ENCODE measurements at regions not wholly inside any gene's neighbourhood (a gene's known extent, or its start where the extent isn't known, plus 50 kb on each side); places are given as distances from the start of the nearest gene placed in this dataset.
"Not testable (repeated sequence)": the region's sequence is repeated elsewhere in the genome, so short reads cannot be mapped to it uniquely, and the experiment has no call there.

DNA sequence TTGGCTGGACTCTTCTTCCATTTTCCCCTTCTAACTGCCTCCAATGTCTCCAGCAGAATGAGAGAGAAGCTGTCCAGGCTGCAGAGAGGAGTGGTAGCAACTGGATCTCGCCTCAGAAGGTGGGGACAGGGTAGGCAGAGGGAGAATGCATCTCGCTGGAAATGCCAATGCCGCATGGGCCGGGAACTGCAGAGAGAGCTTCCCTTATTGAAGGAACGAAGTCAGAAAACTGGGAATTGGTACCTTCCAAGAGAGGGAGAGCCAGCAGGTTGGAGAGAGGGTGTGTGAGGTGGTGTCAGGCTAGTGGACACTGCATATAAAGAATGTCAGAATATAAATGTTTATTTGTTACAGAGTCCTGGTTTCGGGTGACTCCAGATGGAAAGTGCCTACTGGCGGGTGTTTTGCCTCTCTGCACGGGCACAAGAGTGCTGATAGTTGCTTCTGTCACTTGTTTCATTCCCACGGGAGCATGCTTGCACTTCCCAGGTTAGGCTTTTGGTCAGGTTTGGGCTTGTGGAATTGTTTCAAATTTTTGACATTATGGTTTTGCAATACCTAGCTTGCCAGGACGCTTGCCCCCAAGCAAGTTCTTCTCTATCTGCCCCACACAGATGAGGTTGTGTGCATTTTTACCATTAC, 156.8 kb upstream of the STS start:
- DNase-seq = no peak

GRCh38 chrX:6989858-6990257, 157.7 kb upstream of the STS start:
- DNase-seq = no peak

GRCh38 chrX:6988694-6989093, 158.8 kb upstream of the STS start:
- DNase-seq = not testable (repeated sequence)

GRCh38 chrX:6986915-6987314, 160.6 kb upstream of the STS start:
- DNase-seq = no peak

DNA sequence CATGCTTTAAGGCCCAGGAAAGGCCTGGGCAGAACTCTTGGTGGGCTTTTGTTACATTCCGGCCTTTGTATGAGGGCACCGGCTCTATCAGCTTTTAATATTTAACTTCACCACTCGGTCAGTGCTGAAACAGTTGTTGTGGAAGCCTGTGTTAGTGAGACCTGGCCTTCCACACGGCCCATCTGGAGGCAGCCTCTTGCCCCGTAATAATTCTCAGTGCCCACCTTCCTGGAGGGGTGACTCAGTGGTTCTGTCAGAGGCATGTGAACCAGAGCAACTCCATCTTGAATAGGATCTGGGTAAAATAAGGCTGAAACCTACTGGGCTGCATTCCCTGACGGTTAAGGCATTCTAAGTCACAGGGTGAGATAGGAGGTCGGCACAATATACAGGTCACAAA, 162.0 kb upstream of the STS start:
- DNase-seq = no peak

DNA sequence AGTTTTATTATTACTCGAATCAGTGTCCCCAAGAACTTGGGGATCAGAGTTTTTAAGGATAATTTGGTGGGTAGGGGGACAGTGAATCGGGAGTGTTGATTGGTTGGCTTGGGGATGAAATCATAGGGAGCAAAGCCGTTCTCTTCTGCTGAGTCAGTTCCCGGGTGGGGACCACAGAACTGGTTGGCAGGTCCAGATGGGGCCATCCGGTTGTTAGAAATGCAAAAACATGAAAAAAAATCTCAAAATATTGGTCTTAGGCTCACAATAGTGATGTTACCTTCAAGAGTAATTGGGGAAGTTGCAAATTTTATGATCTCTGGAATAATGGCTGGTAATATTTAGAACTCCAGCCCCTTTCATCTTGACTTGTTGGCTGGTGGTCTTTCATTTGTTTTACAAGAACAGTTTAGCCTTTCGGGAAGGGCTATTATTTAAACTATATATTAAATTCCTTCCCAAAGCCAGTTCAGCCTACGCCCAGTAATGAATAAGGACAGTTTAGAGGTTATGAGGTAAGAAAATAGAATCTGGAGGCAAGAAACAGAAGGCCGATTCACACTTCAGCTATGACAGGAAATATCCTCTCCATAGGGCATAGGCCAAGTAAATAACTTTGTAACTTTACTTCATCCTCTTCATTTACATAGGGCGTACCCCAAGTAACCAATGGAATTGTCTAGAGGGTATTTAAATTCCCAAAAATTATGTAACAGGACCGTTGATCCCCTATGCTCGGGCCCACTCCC, 164.1 kb upstream of the STS start:
- DNase-seq = no peak

- no peak for DNase-seq
Measured at GRCh38 chrX:6981718-6982406, 165.7 kb upstream of the STS start.

GRCh38 chrX:6980981-6981380, 166.5 kb upstream of the STS start:
- no peak for DNase-seq

GRCh38 chrX:6968231-6968630, 179.3 kb upstream of the STS start:
- DNase-seq = no peak

GRCh38 chrX:6965729-6966128, 181.8 kb upstream of the STS start:
- no peak for DNase-seq

DNA sequence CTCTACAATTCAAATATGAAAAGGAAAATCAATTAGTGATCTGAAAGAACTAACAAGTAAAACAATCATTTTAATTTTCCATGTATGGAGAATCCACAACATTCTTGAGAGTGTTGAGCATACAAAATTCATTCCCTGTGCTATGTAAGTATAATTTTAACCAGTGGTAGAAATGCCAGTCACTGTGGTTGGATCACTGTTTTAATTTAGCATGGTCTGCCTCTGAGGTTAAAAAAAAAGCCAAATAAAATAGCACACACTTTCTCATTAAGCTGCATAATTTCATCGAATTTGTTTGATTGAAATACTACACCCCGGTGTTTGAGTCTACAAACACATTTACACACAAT, 185.5 kb upstream of the STS start:
- no peak for DNase-seq

- no peak for DNase-seq
Measured at GRCh38 chrX:6961286-6962005, 186.1 kb upstream of the STS start.

DNA sequence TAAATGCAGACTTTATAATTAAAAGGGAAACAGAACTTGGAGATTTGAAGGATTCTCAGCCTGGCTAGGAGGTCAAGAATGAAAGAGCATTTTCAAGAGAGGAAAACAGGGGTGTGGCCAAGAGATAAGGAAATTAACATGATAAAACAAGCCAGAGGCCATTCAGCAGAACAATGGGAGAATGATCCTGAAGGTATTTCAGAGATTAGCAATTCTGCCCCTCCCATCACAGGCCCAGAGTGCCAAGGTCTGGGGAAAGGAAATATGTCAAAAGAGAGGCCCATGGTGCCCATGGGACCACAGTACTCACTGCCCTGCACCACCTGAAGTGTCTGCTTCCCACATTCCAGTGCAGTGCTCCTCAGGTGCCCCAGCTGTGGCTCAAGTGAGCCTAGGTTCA, 188.5 kb upstream of the STS start:
- DNase-seq = no peak

DNA sequence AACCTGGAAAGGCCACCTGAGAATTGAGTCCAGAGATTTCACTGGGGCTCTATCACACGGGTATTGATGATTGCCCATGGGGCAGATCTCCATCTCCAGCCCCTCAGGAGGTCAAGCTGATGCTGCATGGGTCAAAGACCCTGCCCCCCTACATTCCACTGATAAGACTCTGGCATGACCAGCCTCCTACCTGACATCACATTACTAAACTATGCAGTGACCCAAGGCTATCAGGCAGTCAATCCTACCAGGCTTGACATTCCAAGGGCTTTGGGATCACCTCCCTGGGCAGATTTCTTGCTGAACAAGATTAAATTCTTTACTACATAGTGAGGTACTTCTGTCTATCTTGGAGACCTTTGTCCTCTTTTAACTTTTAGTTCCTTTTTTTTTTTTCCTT, 192.7 kb upstream of the STS start:
- DNase-seq = no peak

DNA sequence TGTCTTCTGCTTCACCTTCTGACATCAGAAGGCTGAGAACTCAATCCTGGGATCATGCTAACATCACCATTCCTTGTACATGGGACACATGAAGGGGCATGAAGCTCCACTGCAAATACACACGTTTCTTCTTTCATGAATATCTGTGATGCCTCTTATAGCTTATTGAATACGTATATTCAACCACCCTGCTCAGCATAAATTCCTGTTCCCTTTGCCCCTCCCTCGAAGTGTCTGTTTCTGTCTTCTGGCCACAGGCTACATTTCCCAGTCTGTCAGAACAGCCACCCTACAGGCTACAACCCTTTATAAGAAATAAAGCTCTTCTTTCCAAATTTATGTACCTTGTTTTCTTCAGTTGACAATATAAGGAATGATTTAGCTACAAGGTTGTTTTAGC, 201.3 kb upstream of the STS start:
- no peak for DNase-seq

- DNase-seq = no peak
Measured at GRCh38 chrX:6941041-6941440, 206.5 kb upstream of the STS start.

DNA sequence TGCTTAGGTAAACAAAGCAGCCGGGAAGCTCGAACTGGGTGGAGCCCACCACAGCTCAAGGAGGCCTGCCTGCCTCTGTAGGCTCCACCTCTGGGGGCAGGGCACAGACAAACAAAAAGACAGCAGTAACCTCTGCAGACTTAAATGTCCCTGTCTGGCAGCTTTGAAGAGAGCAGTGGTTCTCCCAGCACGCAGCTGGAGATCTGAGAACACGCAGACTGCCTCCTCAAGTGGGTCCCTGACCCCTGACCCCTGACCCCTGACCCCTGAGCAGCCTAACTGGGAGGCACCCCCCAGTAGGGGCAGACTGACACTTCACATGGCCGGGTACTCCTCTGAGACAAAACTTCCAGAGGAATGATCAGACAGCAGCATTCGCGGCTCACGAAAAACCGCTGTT, 214.6 kb upstream of the STS start:
- DNase-seq = not testable (repeated sequence)

DNA sequence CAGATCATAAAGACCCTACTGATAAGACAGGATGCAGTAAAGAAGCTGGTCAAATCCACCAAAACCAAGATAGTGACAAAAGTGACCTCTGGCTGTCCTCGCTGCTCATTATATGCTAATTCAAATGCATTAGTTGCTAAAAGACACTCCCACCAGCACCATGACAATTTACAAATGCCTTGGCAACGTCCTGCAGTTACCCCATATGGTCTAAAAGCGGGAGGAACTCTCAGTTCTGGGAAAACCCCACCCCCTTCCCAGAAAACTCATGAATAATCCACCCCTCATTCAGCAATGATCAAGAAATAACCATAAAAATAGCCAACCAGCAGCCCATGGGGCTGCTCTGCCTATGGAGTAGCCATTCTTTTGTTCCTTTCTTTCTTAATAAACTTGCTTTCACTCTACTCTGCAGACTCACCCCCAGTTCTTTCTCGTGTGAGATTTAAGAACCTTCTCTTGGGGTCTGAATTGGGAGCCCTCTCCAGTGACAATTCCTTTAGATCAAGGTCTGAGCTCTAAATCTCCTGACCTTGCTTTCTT, 217.1 kb upstream of the STS start:
- DNase-seq = no peak

- DNase-seq = no peak
Measured at GRCh38 chrX:6924443-6925077, 223.0 kb upstream of the STS start.

DNA sequence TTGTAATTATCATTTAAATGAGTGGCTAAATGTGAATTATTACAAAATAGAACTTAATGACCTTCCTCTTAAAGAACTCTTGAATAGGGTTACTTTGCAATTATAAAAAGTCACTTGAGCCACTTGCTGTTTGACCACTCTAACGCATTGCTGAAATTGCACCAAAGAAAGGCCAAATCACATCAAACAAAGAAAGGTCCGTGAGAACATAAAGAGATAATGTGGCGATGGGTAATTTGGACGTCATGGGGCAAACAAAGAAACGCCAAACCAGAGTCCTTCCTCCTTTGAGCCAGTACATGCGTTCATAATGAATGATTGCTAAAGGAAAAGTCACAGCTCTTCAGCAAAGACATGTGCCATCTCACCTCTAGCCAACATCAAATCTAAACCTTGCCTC, 229.8 kb upstream of the STS start:
- no peak for DNase-seq

DNA sequence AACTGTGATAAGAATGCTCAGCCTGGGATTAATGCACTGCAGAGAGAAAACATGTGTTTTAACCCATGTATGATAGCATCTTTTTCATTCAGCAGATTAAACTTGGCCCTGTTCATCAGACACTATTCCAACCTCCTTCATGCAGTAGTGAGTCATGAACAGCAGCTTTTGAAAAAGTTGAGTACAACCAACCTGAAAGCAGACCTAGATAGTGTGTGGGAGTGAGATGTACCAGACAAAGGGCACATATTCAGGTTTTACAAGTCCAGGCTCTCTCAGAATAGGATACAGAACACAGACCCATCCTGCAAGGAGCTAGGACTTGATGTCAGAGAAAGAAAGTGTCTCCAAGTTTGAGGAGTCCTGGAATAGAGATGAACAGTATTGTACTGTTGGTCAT, 237.3 kb upstream of the STS start:
- no peak for DNase-seq

- DNase-seq = peak; percentile 3
Measured at GRCh38 chrX:6909396-6909795, 238.1 kb upstream of the STS start.

- DNase-seq = no peak
Measured at GRCh38 chrX:6906608-6907007, 240.9 kb upstream of the STS start.

Data from RPMI8226 (cell line).